Stomach smooth muscle (tissue), 2 donors: ENCODE measurements at regions not wholly inside any gene's neighbourhood (a gene's known extent, or its start where the extent isn't known, plus 50 kb on each side); places are given as distances from the start of the nearest gene placed in this dataset.
A peak's percentile ranks its signal among the peaks of the same experiment; 100 is the strongest.
"Not testable (repeated sequence)": the region's sequence is repeated elsewhere in the genome, so short reads cannot be mapped to it uniquely, and the experiment has no call there.

Source experiments
- H3K27ac ChIP-seq: one replicate; pipeline ENCODE4 v1.7.0; 2013; ENCODE audit warnings: mild to moderate bottlenecking, low read length, inconsistent platforms
- H3K27me3 ChIP-seq, 2 donors: one replicate each; pipeline ENCODE4 v1.7.0; 2013; ENCODE audit warnings: low read length in 2 of 2; ENCODE audit not compliant: insufficient read depth in 2 of 2, control insufficient read depth in 1 of 2
- H3K36me3 ChIP-seq, 2 donors: one replicate each; pipeline ENCODE4 v1.7.0; 2013; ENCODE audit warnings: low read length in 2 of 2; ENCODE audit not compliant: control insufficient read depth in 2 of 2, insufficient read depth in 2 of 2
- H3K4me1 ChIP-seq: one replicate; pipeline ENCODE4 v1.7.0; 2013; ENCODE audit warnings: low read length; ENCODE audit not compliant: control insufficient read depth, insufficient read depth
- H3K4me3 ChIP-seq, 2 donors: one replicate each; pipeline ENCODE4 v1.7.0; 2013; ENCODE audit warnings: low read length in 2 of 2
- H3K9ac ChIP-seq, 2 donors: one replicate each; pipeline ENCODE4 v1.7.0; 2013; ENCODE audit warnings: low read length in 2 of 2, mild to moderate bottlenecking in 1 of 2
- H3K9me3 ChIP-seq, 2 donors: one replicate each; pipeline ENCODE4 v1.7.0; 2013; ENCODE audit warnings: low read length in 2 of 2; ENCODE audit not compliant: control insufficient read depth in 2 of 2
- donor health status: healthy.
- donor health status: Pancreatic carcinoma.

- Histone ChIP-seq H3K36me3 (no peaks in the 10 kb centered on the region), H3K9me3 (no peaks in the 10 kb centered on the region), H3K4me1 (peaks cover 23% of the 10 kb centered on the region), H3K9ac (no peak overlapping the region), H3K27ac (no peak overlapping the region), H3K27me3 (no peaks in the 10 kb centered on the region), H3K4me3 (no peak overlapping the region)
These were observed 72.7 kb upstream of the ABHD2 start for GRCh38 chr15:89015412-89016097.

- no peak overlapping the region for H3K9ac ChIP-seq
- H3K4me1 ChIP-seq, result peaks cover 30% of the 10 kb centered on the region
- no peak overlapping the region for H3K27ac ChIP-seq
- no peak overlapping the region for H3K4me3 ChIP-seq
- no peaks in the 10 kb centered on the region for H3K27me3 ChIP-seq
- H3K36me3 ChIP-seq, result no peaks in the 10 kb centered on the region
- no peaks in the 10 kb centered on the region for H3K9me3 ChIP-seq
These were observed 71.7 kb upstream of the ABHD2 start for GRCh38 chr15:89016549-89017041.

- peak overlapping the region in 1 of 2 donors; percentile 42 for H3K9ac ChIP-seq
- no peaks in the 10 kb centered on the region for H3K36me3 ChIP-seq
- H3K4me3 ChIP-seq, result peak overlapping the region; percentile 18 to 66
- no peaks in the 10 kb centered on the region for H3K9me3 ChIP-seq
- peaks cover 37% of the 10 kb centered on the region for H3K4me1 ChIP-seq
- no peaks in the 10 kb centered on the region for H3K27me3 ChIP-seq
- peak overlapping the region; percentile 37 for H3K27ac ChIP-seq
These were observed 70.7 kb upstream of the ABHD2 start for GRCh38 chr15:89017370-89018066.

GRCh38 chr15:89018207-89018606, 70.0 kb upstream of the ABHD2 start:
- peak overlapping the region; percentile 37 for H3K27ac ChIP-seq
- H3K36me3 ChIP-seq, result no peaks in the 10 kb centered on the region
- H3K4me3 ChIP-seq, result peak overlapping the region in 1 of 2 donors; percentile 66
- no peaks in the 10 kb centered on the region for H3K9me3 ChIP-seq
- no peaks in the 10 kb centered on the region for H3K27me3 ChIP-seq
- H3K9ac ChIP-seq, result no peak overlapping the region
- H3K4me1 ChIP-seq, result peaks cover 39% of the 10 kb centered on the region

GRCh38 chr15:89019436-89019835, 68.8 kb upstream of the ABHD2 start:
- no peaks in the 10 kb centered on the region for H3K9me3 ChIP-seq
- H3K4me3 ChIP-seq, result no peak overlapping the region
- no peak overlapping the region for H3K9ac ChIP-seq
- H3K27ac ChIP-seq, result no peak overlapping the region
- no peaks in the 10 kb centered on the region for H3K27me3 ChIP-seq
- H3K4me1 ChIP-seq, result peaks cover 39% of the 10 kb centered on the region
- no peaks in the 10 kb centered on the region for H3K36me3 ChIP-seq

GRCh38 chr15:89021224-89021623, 67.0 kb upstream of the ABHD2 start:
- H3K9ac ChIP-seq, result no peak overlapping the region
- peaks cover 4 to 5% of the 10 kb centered on the region in 2 donors for H3K9me3 ChIP-seq
- H3K27ac ChIP-seq, result peak overlapping the region; percentile 41
- H3K27me3 ChIP-seq, result no peaks in the 10 kb centered on the region
- no peak overlapping the region for H3K4me3 ChIP-seq
- H3K4me1 ChIP-seq, result peaks cover 39% of the 10 kb centered on the region
- H3K36me3 ChIP-seq, result no peaks in the 10 kb centered on the region

- not testable (repeated sequence) for H3K36me3 ChIP-seq, H3K9me3 ChIP-seq, H3K27ac ChIP-seq, H3K4me3 ChIP-seq, H3K27me3 ChIP-seq, H3K9ac ChIP-seq
- peaks cover 39% of the 10 kb centered on the region for H3K4me1 ChIP-seq
These were observed 66.4 kb upstream of the ABHD2 start for GRCh38 chr15:89021886-89022285.

- H3K4me1 ChIP-seq, result peaks cover 26% of the 10 kb centered on the region
- H3K4me3 ChIP-seq, result no peak overlapping the region
- no peak overlapping the region for H3K9ac ChIP-seq
- peaks cover 4 to 5% of the 10 kb centered on the region in 2 donors for H3K9me3 ChIP-seq
- no peaks in the 10 kb centered on the region for H3K27me3 ChIP-seq
- H3K27ac ChIP-seq, result no peak overlapping the region
- H3K36me3 ChIP-seq, result no peaks in the 10 kb centered on the region
These were observed 64.8 kb upstream of the ABHD2 start for GRCh38 chr15:89023311-89023961.

- no peak overlapping the region for H3K4me3 ChIP-seq
- peaks cover 4 to 5% of the 10 kb centered on the region in 2 donors for H3K9me3 ChIP-seq
- H3K27ac ChIP-seq, result no peak overlapping the region
- no peaks in the 10 kb centered on the region for H3K36me3 ChIP-seq
- H3K4me1 ChIP-seq, result peaks cover 17% of the 10 kb centered on the region
- H3K9ac ChIP-seq, result no peak overlapping the region
- no peaks in the 10 kb centered on the region for H3K27me3 ChIP-seq
These were observed 63.8 kb upstream of the ABHD2 start for GRCh38 chr15:89024418-89024817.

GRCh38 chr15:89026167-89026566, 62.1 kb upstream of the ABHD2 start:
- H3K27ac ChIP-seq, result no peak overlapping the region
- H3K9me3 ChIP-seq, result peaks cover 4 to 5% of the 10 kb centered on the region in 2 donors
- peaks cover 11% of the 10 kb centered on the region for H3K4me1 ChIP-seq
- no peak overlapping the region for H3K9ac ChIP-seq
- no peak overlapping the region for H3K4me3 ChIP-seq
- no peaks in the 10 kb centered on the region for H3K27me3 ChIP-seq
- no peaks in the 10 kb centered on the region for H3K36me3 ChIP-seq
